Caco-2 (cell line): ENCODE measurements at regions not wholly inside any gene's neighbourhood (a gene's known extent, or its start where the extent isn't known, plus 50 kb on each side); places are given as distances from the start of the nearest gene placed in this dataset.

Experiments used
- BruUV-seq: library from RNA; stranded (reverse); fragments of 400-500 nt; replicated peaks from 2 replicates; lab custom pipeline; 2021; lab: Mats Ljungman, UMichigan
- CTCF ChIA-PET: fragments of 300-600 bp; sonication (Branson Sonifier 250); formaldehyde crosslinking; loops from one replicate; lab custom pipeline; 2022; ENCODE audit warnings: antibody characterized with exemption; lab: Charles Lee
- POLR2A ChIA-PET: fragments of 300-600 bp; sonication (Branson Sonifier 250); formaldehyde crosslinking; loops from one replicate; lab custom pipeline; 2022; ENCODE audit warnings: antibody characterized with exemption; lab: Charles Lee
- DNase-seq, 2 experiments: peaks; one replicate each; pipeline versions ENCODE4 v3.0.0 to v3.0.0-alpha.2; 2020 to 2022
- H3K27me3 ChIP-seq: replicated peaks from 2 replicates; pipeline ENCODE4 v1.6.0; 2011; ENCODE audit warnings: low read length; ENCODE audit not compliant: control insufficient read depth, insufficient read depth
- H3K36me3 ChIP-seq: 2 replicates; pipeline ENCODE4 v1.5.1; 2011; ENCODE audit warnings: low read length; ENCODE audit not compliant: control insufficient read depth, insufficient read depth
- H3K4me1 ChIP-seq: fragments of 250-450 bp; sonication (Bioruptor Pico); 2 replicates; pipeline ENCODE4 v1.5.1; 2020; ENCODE audit warnings: mild to moderate bottlenecking
- H3K4me3 ChIP-seq: 2 replicates; pipeline ENCODE4 v1.5.1; 2011; ENCODE audit warnings: low read depth, mild to moderate bottlenecking, control low read depth, low read length
- H3K9me3 ChIP-seq: fragments of 250-450 bp; sonication (Bioruptor Pico); 2 replicates; pipeline ENCODE4 v1.5.1; 2020; ENCODE audit warnings: mild to moderate bottlenecking, moderate library complexity
- H3K27ac Mint-ChIP-seq: one replicate; pipeline ENCODE4 v1.8.0; 2022; ENCODE audit warnings: mixed read lengths; ENCODE audit not compliant: unreplicated experiment
- H3K27me3 Mint-ChIP-seq: one replicate; pipeline ENCODE4 v1.8.0; 2022; ENCODE audit warnings: mixed read lengths; ENCODE audit not compliant: insufficient read depth, unreplicated experiment
- H3K36me3 Mint-ChIP-seq: one replicate; pipeline ENCODE4 v1.8.0; 2022; ENCODE audit warnings: mild to moderate bottlenecking, mixed read lengths; ENCODE audit not compliant: insufficient read depth, unreplicated experiment
- H3K4me1 Mint-ChIP-seq: one replicate; pipeline ENCODE4 v1.8.0; 2022; ENCODE audit warnings: low read depth, mixed read lengths; ENCODE audit not compliant: unreplicated experiment
- H3K4me3 Mint-ChIP-seq: one replicate; pipeline ENCODE4 v1.8.0; 2022; ENCODE audit warnings: mild to moderate bottlenecking, moderate library complexity, mixed read lengths; ENCODE audit not compliant: unreplicated experiment
- H3K9me3 Mint-ChIP-seq: one replicate; pipeline ENCODE4 v1.8.0; 2022; ENCODE audit warnings: mixed read lengths; ENCODE audit not compliant: unreplicated experiment
- intact Hi-C: fragments of 100-400 bp; cut with micrococcal nuclease; formaldehyde crosslinking; loops from one replicate; pipeline ENCODE4 v1.10.0; 2022; ENCODE audit not compliant: unreplicated experiment
- TF ChIP-seq, protein P1 (sequence below), 2 experiments: fragments of 200-600 bp in 1 of 2; IDR thresholded peaks; 1 replicate in 1 of 2; 2 replicates in 1 of 2; pipeline versions ENCODE4 v1.5.1 to v1.8.0; 2011 to 2022; ENCODE audit warnings: antibody characterized with exemption in 1 of 2, control low read depth in 1 of 2, inconsistent platforms in 1 of 2, low read depth in 1 of 2, low read length in 1 of 2, mild to moderate bottlenecking in 1 of 2, moderate library complexity in 1 of 2; ENCODE audit not compliant: insufficient read depth in 1 of 2, severe bottlenecking in 1 of 2, unreplicated experiment in 1 of 2

DNA sequence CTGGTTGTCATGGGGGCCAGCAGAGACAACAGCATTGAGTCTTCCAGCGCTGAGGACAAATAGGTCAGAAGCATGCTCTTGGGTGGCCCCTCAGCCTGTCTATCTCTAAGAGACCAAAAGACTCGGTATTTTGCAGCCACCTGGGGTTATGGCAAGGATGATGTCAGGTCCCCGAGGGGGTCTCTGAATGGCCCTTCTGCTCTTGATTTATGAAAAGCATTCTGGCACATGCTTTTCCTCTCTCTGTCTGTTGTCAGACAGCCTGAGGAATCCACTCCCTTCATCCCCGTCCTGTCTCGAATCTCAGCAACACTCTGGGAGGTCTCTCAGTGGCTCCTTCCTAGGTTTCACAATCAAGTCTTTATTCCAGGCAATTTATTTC, 156.6 kb upstream of the RGMA start:
- Histone ChIP-seq H3K4me3 (no peak overlapping the region), H3K27me3 (no peaks in the 10 kb centered on the region; the same call in 1 of the 2 replicates), H3K36me3 (no peaks in the 10 kb centered on the region), H3K4me1 (no peaks in the 10 kb centered on the region), H3K9me3 (no peaks in the 10 kb centered on the region)
- TF ChIP-seq, protein P1, sequence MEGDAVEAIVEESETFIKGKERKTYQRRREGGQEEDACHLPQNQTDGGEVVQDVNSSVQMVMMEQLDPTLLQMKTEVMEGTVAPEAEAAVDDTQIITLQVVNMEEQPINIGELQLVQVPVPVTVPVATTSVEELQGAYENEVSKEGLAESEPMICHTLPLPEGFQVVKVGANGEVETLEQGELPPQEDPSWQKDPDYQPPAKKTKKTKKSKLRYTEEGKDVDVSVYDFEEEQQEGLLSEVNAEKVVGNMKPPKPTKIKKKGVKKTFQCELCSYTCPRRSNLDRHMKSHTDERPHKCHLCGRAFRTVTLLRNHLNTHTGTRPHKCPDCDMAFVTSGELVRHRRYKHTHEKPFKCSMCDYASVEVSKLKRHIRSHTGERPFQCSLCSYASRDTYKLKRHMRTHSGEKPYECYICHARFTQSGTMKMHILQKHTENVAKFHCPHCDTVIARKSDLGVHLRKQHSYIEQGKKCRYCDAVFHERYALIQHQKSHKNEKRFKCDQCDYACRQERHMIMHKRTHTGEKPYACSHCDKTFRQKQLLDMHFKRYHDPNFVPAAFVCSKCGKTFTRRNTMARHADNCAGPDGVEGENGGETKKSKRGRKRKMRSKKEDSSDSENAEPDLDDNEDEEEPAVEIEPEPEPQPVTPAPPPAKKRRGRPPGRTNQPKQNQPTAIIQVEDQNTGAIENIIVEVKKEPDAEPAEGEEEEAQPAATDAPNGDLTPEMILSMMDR (IDR thresholded peaks at IDR 0.05; ENCODE audit: insufficient read depth in 1 of 2, low read depth in 1 of 2, low read length in 1 of 2, severe bottlenecking in 1 of 2, unreplicated experiment in 1 of 2), result no peak
- Mint-ChIP-seq H3K27ac (no peak overlapping the region), H3K36me3 (no peaks in the 10 kb centered on the region), H3K9me3 (no peaks in the 10 kb centered on the region), H3K4me1 (no peaks in the 10 kb centered on the region), H3K27me3 (no peaks in the 10 kb centered on the region), H3K4me3 (no peak overlapping the region)
- no TSS peak for BruUV-seq
- ChIA-PET POLR2A (no interaction called here), CTCF (no interaction called here)
- intact Hi-C loops, result no loop called here
- DNase-seq, result no peak

DNA sequence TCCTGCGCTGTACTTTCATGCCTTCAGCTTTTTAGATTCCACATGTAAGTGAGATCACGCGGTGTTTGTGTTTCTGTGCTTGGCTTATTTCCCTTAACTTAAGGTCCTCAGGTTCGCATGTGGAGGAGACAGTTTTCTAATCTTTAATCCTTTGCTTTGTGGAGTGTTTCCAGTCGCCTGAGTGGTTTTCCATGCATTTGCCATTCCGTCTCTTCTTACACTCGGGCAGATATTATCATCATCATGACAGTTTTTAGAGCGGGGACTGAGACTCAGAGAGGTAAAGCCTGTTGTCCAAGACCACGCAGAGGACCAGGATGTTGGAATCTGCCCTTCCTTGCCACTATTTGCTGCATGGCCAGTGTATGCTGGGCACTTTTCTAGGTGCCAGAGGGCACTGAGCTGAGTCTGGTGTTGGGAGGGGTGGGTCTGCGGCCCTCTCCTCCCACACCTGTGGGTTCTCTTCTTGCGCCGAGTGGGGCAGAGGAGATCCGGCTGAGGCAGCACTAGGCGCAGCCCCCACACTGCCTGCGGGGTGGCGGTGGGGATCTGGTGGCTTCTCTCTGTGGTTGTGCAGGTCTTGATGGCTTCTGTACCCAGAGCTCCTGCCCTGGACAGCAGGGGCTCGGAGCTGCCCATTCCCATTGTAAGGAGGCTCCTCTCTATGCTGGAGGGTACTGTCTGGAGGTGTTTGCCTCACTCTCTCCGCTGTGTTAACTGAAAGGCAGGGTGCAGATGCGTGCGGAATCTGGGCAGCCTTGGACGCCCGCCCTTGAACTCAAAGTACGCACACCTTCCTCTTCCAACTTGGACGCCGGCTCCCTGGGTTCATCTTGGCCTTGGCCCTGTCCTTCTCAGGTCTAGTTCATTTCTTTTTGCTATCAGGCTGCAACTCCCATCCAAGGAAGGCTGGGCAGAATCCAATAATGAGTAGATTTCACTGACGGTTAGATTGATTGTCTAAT, 156.0 kb upstream of the RGMA start:
- Mint-ChIP-seq H3K27me3 (no peaks in the 10 kb centered on the region), H3K27ac (no peak overlapping the region), H3K4me3 (no peak overlapping the region), H3K9me3 (no peaks in the 10 kb centered on the region), H3K36me3 (no peaks in the 10 kb centered on the region), H3K4me1 (no peaks in the 10 kb centered on the region)
- Histone ChIP-seq H3K9me3 (no peaks in the 10 kb centered on the region), H3K4me1 (no peaks in the 10 kb centered on the region), H3K36me3 (no peaks in the 10 kb centered on the region), H3K27me3 (no peaks in the 10 kb centered on the region; the same call in 1 of the 2 replicates), H3K4me3 (no peak overlapping the region)
- intact Hi-C loops, result no loop called here
- no peak for DNase-seq
- no TSS peak for BruUV-seq
- CTCF ChIA-PET, result no interaction called here
- TF ChIP-seq, protein P1 (IDR thresholded peaks at IDR 0.05; ENCODE audit: insufficient read depth in 1 of 2, low read depth in 1 of 2, low read length in 1 of 2, severe bottlenecking in 1 of 2, unreplicated experiment in 1 of 2), result no peak
- POLR2A ChIA-PET, result no interaction called here

- Mint-ChIP-seq H3K9me3 (no peaks in the 10 kb centered on the region), H3K4me1 (no peaks in the 10 kb centered on the region), H3K36me3 (no peaks in the 10 kb centered on the region), H3K27ac (no peak overlapping the region), H3K27me3 (no peaks in the 10 kb centered on the region), H3K4me3 (no peak overlapping the region)
- no peak for DNase-seq
- BruUV-seq, result no TSS peak
- Histone ChIP-seq H3K9me3 (no peaks in the 10 kb centered on the region), H3K36me3 (no peaks in the 10 kb centered on the region), H3K4me3 (no peak overlapping the region), H3K4me1 (no peaks in the 10 kb centered on the region), H3K27me3 (no peaks in the 10 kb centered on the region; the same call in 1 of the 2 replicates)
- TF ChIP-seq, protein P1 (IDR thresholded peaks at IDR 0.05; ENCODE audit: insufficient read depth in 1 of 2, low read depth in 1 of 2, low read length in 1 of 2, severe bottlenecking in 1 of 2, unreplicated experiment in 1 of 2), result no peak
- intact Hi-C loops, result no loop called here
- ChIA-PET CTCF (no interaction called here), POLR2A (no interaction called here)
Measured at GRCh38 chr15:93243573-93243972, 154.6 kb upstream of the RGMA start.
